Left lung (tissue), 4 donors: ENCODE measurements at regions not wholly inside any gene's neighbourhood (a gene's known extent, or its start where the extent isn't known, plus 50 kb on each side); places are given as distances from the start of the nearest gene placed in this dataset.

ENCODE experiments used
- ATAC-seq: fragments of 200-7000 bp; cut with Tn5 transposase; one replicate; pipeline ENCODE4 v1.9.1; 2020; ENCODE audit warnings: moderate library complexity
- DNase-seq, 4 donors: peaks; one replicate each; pipeline ENCODE4 v3.0.0-alpha.2; 2013 to 2020
- H3K27ac ChIP-seq, 2 donors: fragments of 200-600 bp; sonication (generic) in 1 of 2; one replicate each; pipeline versions ENCODE4 v1.5.0 to v1.8.0; 2020 to 2021
- H3K27me3 ChIP-seq, 2 donors: fragments of 200-600 bp; sonication (generic) in 1 of 2; one replicate each; pipeline versions ENCODE4 v1.5.0 to v1.8.0; 2020 to 2021
- H3K36me3 ChIP-seq, 2 donors: fragments of 200-600 bp; sonication (generic) in 1 of 2; one replicate each; pipeline versions ENCODE4 v1.5.0 to v1.8.0; 2020 to 2021
- H3K4me1 ChIP-seq, 2 donors: fragments of 200-600 bp; one replicate each; pipeline ENCODE4 v1.8.0; 2021
- H3K4me3 ChIP-seq, 2 donors: fragments of 200-600 bp; sonication (generic) in 1 of 2; one replicate each; pipeline versions ENCODE4 v1.5.0 to v1.8.0; 2020 to 2021; ENCODE audit warnings: mild to moderate bottlenecking in 1 of 2
- H3K9me3 ChIP-seq, 2 donors: fragments of 200-600 bp; sonication (generic) in 1 of 2; one replicate each; pipeline versions ENCODE4 v1.5.0 to v1.8.0; 2020 to 2021
- intact Hi-C, 2 donors: fragments of 100-400 bp; cut with DNase I; formaldehyde crosslinking; loops; one replicate each; pipeline versions ENCODE4 v1.11.2 to v1.14.2; 2022
- TF ChIP-seq, protein P1 (sequence below), 2 donors: fragments of 200-600 bp; sonication (generic) in 1 of 2; IDR thresholded peaks; one replicate each; pipeline versions ENCODE4 v1.5.0 to v1.8.0; 2021; ENCODE audit warnings: antibody characterized with exemption in 2 of 2
- donor health status: DM: no; HTN: yes; CAD: no.
- donor health status: DM: no; HTN: no; CAD: no.

DNA sequence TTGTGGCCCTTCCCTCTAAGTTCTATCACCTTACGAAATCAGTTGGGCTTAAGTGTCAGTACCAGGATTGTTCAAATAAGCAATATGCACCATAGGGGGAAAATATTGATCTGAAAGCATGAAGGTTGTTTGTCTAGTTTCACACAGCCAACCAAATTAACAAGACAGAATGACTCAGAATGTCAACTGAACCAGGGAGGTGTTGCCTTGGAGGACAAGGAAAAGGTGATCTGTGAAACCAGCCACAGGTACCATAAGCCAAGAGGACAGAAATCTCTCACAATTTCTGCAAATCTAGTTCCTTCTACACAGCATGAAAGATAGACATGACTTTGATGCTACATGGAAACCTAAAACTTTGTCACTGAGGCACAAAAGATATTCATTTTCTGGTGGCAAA, 297.9 kb downstream of the BCL11B start:
- TF ChIP-seq, protein P1, sequence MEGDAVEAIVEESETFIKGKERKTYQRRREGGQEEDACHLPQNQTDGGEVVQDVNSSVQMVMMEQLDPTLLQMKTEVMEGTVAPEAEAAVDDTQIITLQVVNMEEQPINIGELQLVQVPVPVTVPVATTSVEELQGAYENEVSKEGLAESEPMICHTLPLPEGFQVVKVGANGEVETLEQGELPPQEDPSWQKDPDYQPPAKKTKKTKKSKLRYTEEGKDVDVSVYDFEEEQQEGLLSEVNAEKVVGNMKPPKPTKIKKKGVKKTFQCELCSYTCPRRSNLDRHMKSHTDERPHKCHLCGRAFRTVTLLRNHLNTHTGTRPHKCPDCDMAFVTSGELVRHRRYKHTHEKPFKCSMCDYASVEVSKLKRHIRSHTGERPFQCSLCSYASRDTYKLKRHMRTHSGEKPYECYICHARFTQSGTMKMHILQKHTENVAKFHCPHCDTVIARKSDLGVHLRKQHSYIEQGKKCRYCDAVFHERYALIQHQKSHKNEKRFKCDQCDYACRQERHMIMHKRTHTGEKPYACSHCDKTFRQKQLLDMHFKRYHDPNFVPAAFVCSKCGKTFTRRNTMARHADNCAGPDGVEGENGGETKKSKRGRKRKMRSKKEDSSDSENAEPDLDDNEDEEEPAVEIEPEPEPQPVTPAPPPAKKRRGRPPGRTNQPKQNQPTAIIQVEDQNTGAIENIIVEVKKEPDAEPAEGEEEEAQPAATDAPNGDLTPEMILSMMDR (IDR thresholded peaks at IDR 0.05) = no peak
- ATAC-seq = no peak
- intact Hi-C loops = no loop called here
- H3K36me3 ChIP-seq = no peaks in the 10 kb centered on the region
- no peak for DNase-seq
- H3K4me3 ChIP-seq = no peak overlapping the region
- no peaks in the 10 kb centered on the region for H3K4me1 ChIP-seq
- peaks cover 0 to 9% of the 10 kb centered on the region in 2 donors for H3K27me3 ChIP-seq
- peaks cover 0 to 5% of the 10 kb centered on the region in 2 donors for H3K9me3 ChIP-seq
- no peak overlapping the region for H3K27ac ChIP-seq

DNA sequence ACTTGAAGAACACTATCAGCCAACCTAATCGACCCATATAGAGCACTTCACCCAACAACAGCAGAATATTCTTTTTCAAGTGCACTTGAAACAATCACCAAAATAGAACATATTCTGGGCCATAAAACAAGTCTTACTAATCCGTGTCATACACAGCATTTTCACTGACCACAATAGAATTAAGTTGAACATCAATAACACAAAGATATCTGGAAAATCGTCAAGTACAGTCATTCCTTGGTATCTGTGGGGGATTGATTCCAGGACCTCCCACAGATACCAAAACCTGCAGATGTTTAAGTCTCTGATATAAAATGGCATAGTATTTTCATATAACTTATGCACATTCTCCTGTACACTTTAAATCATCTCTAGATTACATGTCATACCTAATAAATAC, 295.7 kb downstream of the BCL11B start:
- intact Hi-C loops = no loop called here
- ATAC-seq (no peak), DNase-seq (no peak)
- Histone ChIP-seq H3K4me1 (no peaks in the 10 kb centered on the region), H3K27ac (no peak overlapping the region), H3K9me3 (peaks cover 0 to 10% of the 10 kb centered on the region in 2 donors), H3K4me3 (no peak overlapping the region), H3K27me3 (no peaks in the 10 kb centered on the region), H3K36me3 (no peaks in the 10 kb centered on the region)
- TF ChIP-seq, protein P1 (IDR thresholded peaks at IDR 0.05) = no peak

DNA sequence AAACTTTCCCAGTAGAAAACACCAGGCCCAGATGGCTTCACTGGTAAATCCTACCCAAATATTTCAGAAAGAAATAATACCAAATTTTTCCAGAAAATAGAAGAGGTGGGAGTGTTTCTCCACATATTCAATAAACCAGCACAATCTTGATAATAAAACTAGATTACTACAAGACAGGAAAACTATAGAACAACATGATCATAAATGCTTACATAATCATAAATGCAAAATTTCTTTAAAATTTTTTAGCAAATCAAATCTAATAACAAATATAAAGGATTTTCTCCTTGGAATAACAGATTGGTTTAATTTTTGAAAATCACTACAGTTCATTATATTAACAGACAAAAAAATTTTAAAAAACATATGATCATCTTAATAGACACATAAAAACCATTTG, 294.5 kb downstream of the BCL11B start:
- intact Hi-C loops = no loop called here
- no peaks in the 10 kb centered on the region for H3K4me1 ChIP-seq
- no peak overlapping the region for H3K27ac ChIP-seq
- ATAC-seq (no peak), DNase-seq (no peak)
- H3K27me3 ChIP-seq = no peaks in the 10 kb centered on the region
- no peaks in the 10 kb centered on the region for H3K36me3 ChIP-seq
- TF ChIP-seq, protein P1 (IDR thresholded peaks at IDR 0.05) = no peak
- peaks cover 0 to 10% of the 10 kb centered on the region in 2 donors for H3K9me3 ChIP-seq
- H3K4me3 ChIP-seq = no peak overlapping the region

GRCh38 chr14:98982986-98983385, 289.0 kb downstream of the BCL11B start:
- TF ChIP-seq, protein P1 (IDR thresholded peaks at IDR 0.05) = no peak
- peaks cover 0 to 7% of the 10 kb centered on the region in 2 donors for H3K9me3 ChIP-seq
- no peaks in the 10 kb centered on the region for H3K27me3 ChIP-seq
- no peaks in the 10 kb centered on the region for H3K4me1 ChIP-seq
- no peak for ATAC-seq
- H3K4me3 ChIP-seq = no peak overlapping the region
- DNase-seq = no peak
- no peaks in the 10 kb centered on the region for H3K36me3 ChIP-seq
- intact Hi-C loops = no loop called here
- no peak overlapping the region for H3K27ac ChIP-seq

DNA sequence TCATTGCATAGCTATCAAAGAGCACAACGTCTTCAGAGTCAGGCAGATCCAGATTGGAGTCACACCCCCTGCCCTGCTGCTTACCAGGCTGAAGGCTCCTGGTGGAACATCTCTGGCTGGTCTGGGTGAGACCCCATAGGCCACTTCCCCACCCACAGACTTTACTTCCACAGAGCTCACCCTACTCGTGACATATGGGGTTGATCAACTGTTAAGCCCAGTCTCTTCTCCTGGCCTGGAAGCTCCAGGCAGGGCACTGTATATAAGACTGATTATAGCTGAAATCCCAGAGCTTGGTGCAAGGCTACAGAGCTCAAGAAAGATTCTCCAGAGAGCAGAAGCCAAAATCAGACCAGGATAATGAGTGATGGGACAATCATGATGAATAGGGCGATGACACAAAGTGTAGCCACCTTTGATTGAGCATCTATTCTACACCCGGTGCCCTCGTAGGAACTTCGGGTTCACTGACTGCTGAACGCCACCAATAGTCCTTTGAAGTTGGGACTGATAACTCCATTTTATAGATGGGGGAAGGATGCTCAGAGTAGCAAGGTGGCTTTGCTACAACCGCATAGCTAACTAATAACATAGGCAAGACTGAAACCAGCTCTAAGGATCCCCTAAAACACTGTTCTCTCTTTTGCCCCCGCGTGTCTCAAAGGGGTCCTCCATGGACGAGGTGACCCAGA, 287.8 kb downstream of the BCL11B start:
- TF ChIP-seq, protein P1 (IDR thresholded peaks at IDR 0.05) = no peak
- Histone ChIP-seq H3K4me1 (no peaks in the 10 kb centered on the region), H3K27me3 (no peaks in the 10 kb centered on the region), H3K36me3 (no peaks in the 10 kb centered on the region), H3K4me3 (no peak overlapping the region), H3K27ac (no peak overlapping the region), H3K9me3 (peaks cover 0 to 4% of the 10 kb centered on the region in 2 donors)
- ATAC-seq = no peak
- DNase-seq = no peak
- intact Hi-C loops = no loop called here
